Fibroblast of lung (primary cell): ENCODE measurements at regions not wholly inside any gene's neighbourhood (a gene's known extent, or its start where the extent isn't known, plus 50 kb on each side); places are given as distances from the start of the nearest gene placed in this dataset.

Source experiments
- DNase-seq, 2 donors: peaks; one replicate each; pipeline versions ENCODE4 v3.0.0 to v3.0.0-alpha.2; 2010; ENCODE audit warnings: low read depth in 2 of 2
- H2AFZ ChIP-seq: 2 replicates; pipeline ENCODE4 v1.5.1; 2012; ENCODE audit warnings: low read length, control low read depth, inconsistent platforms
- H3K27ac ChIP-seq: 2 replicates; pipeline ENCODE4 v1.5.1; 2011; ENCODE audit warnings: low read length, control low read depth; ENCODE audit not compliant: insufficient read depth
- H3K27me3 ChIP-seq: 2 replicates; pipeline ENCODE4 v1.5.1; 2011; ENCODE audit warnings: mild to moderate bottlenecking, low read length; ENCODE audit not compliant: control insufficient read depth, insufficient read depth
- H3K36me3 ChIP-seq: 2 replicates; pipeline ENCODE4 v1.5.1; 2011; ENCODE audit warnings: low read length; ENCODE audit not compliant: control insufficient read depth, insufficient read depth
- H3K4me1 ChIP-seq: 2 replicates; pipeline ENCODE4 v1.5.1; 2011; ENCODE audit warnings: low read length; ENCODE audit not compliant: control insufficient read depth, insufficient read depth; ENCODE audit errors: extremely low read depth
- H3K4me2 ChIP-seq: 2 replicates; pipeline ENCODE4 v1.5.1; 2011; ENCODE audit warnings: low read length, control low read depth; ENCODE audit not compliant: insufficient read depth; ENCODE audit errors: extremely low read depth
- H3K4me3 ChIP-seq, 4 experiments: fragments of 200-600 bp in 1 of 4; sonication (generic) in 1 of 4; replicated peaks in 1 of 4; 2 replicates each; pipeline ENCODE4 v1.5.1; 2011 to 2016; ENCODE audit warnings: low read length in 4 of 4, low read depth in 3 of 4, mild to moderate bottlenecking in 3 of 4, control low read depth in 2 of 4, inconsistent platforms in 1 of 4, mixed read lengths in 1 of 4; ENCODE audit not compliant: insufficient read depth in 1 of 4; ENCODE audit errors: control extremely low read depth in 1 of 4
- H3K79me2 ChIP-seq: 2 replicates; pipeline ENCODE4 v1.5.1; 2012; ENCODE audit warnings: mild to moderate bottlenecking, low read length, inconsistent platforms; ENCODE audit not compliant: control insufficient read depth, insufficient read depth
- H3K9ac ChIP-seq: 2 replicates; pipeline ENCODE4 v1.5.1; 2011; ENCODE audit warnings: mild to moderate bottlenecking, low read length, control low read depth; ENCODE audit not compliant: insufficient read depth
- H3K9me3 ChIP-seq: 2 replicates; pipeline ENCODE4 v1.5.1; 2012; ENCODE audit warnings: low read depth, low read length; ENCODE audit not compliant: control insufficient read depth, insufficient read depth
- H4K20me1 ChIP-seq: 2 replicates; pipeline ENCODE4 v1.5.1; 2011; ENCODE audit warnings: low read length; ENCODE audit not compliant: control insufficient read depth, insufficient read depth; ENCODE audit errors: extremely low read depth
- CTCF ChIP-seq, 2 donors: IDR thresholded peaks in 1 of 2; conservative IDR thresholded peaks in 1 of 2; 1 replicate in 1 of 2; 2 replicates in 1 of 2; pipeline ENCODE4 v1.5.1; 2011 to 2012; ENCODE audit warnings: low read length in 2 of 2, control low read depth in 1 of 2, inconsistent platforms in 1 of 2, low read depth in 1 of 2, mild to moderate bottlenecking in 1 of 2
- EZH2 ChIP-seq: IDR thresholded peaks from 2 replicates; pipeline ENCODE4 v1.5.1; 2012; ENCODE audit warnings: low read length, control low read depth, mild to moderate bottlenecking; ENCODE audit errors: missing control alignments

- Histone ChIP-seq H3K36me3 (no peaks in the 10 kb centered on the region), H3K27me3 (no peaks in the 10 kb centered on the region), H3K4me1 (peaks cover 9% of the 10 kb centered on the region), H2AFZ (no peak overlapping the region), H3K4me2 (no peak overlapping the region), H3K9me3 (no peaks in the 10 kb centered on the region), H3K9ac (no peak overlapping the region), H3K79me2 (no peaks in the 10 kb centered on the region), H4K20me1 (no peaks in the 10 kb centered on the region), H3K27ac (no peak overlapping the region), H3K4me3 (no peak overlapping the region)
- DNase-seq: no peak
- TF ChIP-seq CTCF (conservative IDR thresholded peaks at IDR 0.05 in 1 of 2, IDR thresholded peaks at IDR 0.05 in 1 of 2; ENCODE audit: low read depth in 1 of 2, low read length in 2 of 2): no peak
- TF ChIP-seq EZH2: no peak
These were observed 96.7 kb upstream of the PLEKHA5 start for GRCh38 chr12:19032826-19033225.

- H3K79me2 ChIP-seq: no peaks in the 10 kb centered on the region
- no peak overlapping the region for H2AFZ ChIP-seq
- no peaks in the 10 kb centered on the region for H3K27me3 ChIP-seq
- no peaks in the 10 kb centered on the region for H3K9me3 ChIP-seq
- H3K4me1 ChIP-seq: peaks cover 9% of the 10 kb centered on the region
- no peak overlapping the region for H3K9ac ChIP-seq
- no peaks in the 10 kb centered on the region for H3K36me3 ChIP-seq
- H3K4me2 ChIP-seq: no peak overlapping the region
- no peak overlapping the region for H3K4me3 ChIP-seq
- DNase-seq: no peak
- no peaks in the 10 kb centered on the region for H4K20me1 ChIP-seq
- no peak overlapping the region for H3K27ac ChIP-seq
- no peak for TF ChIP-seq EZH2
- TF ChIP-seq CTCF (conservative IDR thresholded peaks at IDR 0.05 in 1 of 2, IDR thresholded peaks at IDR 0.05 in 1 of 2; ENCODE audit: low read depth in 1 of 2, low read length in 2 of 2): no peak
These were observed 96.3 kb upstream of the PLEKHA5 start for GRCh38 chr12:19033244-19033643.

GRCh38 chr12:19034937-19035336, 94.6 kb upstream of the PLEKHA5 start:
- H3K4me1 ChIP-seq: peaks cover 8% of the 10 kb centered on the region
- no peak overlapping the region for H3K4me2 ChIP-seq
- no peak overlapping the region for H3K9ac ChIP-seq
- DNase-seq: no peak
- no peaks in the 10 kb centered on the region for H3K27me3 ChIP-seq
- no peaks in the 10 kb centered on the region for H3K9me3 ChIP-seq
- no peaks in the 10 kb centered on the region for H3K36me3 ChIP-seq
- no peak overlapping the region for H2AFZ ChIP-seq
- H4K20me1 ChIP-seq: no peaks in the 10 kb centered on the region
- H3K79me2 ChIP-seq: no peaks in the 10 kb centered on the region
- no peak overlapping the region for H3K4me3 ChIP-seq
- H3K27ac ChIP-seq: no peak overlapping the region
- TF ChIP-seq CTCF (conservative IDR thresholded peaks at IDR 0.05 in 1 of 2, IDR thresholded peaks at IDR 0.05 in 1 of 2; ENCODE audit: low read depth in 1 of 2, low read length in 2 of 2): no peak
